IPS DF 4.7 (cell line): ENCODE measurements at regions not wholly inside any gene's neighbourhood (a gene's known extent, or its start where the extent isn't known, plus 50 kb on each side); places are given as distances from the start of the nearest gene placed in this dataset.

Experiments used
- DNase-seq: peaks from one replicate; pipeline ENCODE4 v3.0.0-alpha.2; 2013; ENCODE audit warnings: low spot score; ENCODE audit errors: extremely low read depth

- no peak for DNase-seq
Measured at GRCh38 chr1:219404629-219405028, 208.3 kb downstream of the ZC3H11B start.

GRCh38 chr1:219402925-219403324 is 210.0 kb downstream of the ZC3H11B start:
- no peak for DNase-seq

GRCh38 chr1:219401724-219402625 is 210.9 kb downstream of the ZC3H11B start:
- DNase-seq: no peak

GRCh38 chr1:219399446-219399845 is 213.5 kb downstream of the ZC3H11B start:
- no peak for DNase-seq

GRCh38 chr1:219398815-219399396 is 214.0 kb downstream of the ZC3H11B start:
- no peak for DNase-seq

- no peak for DNase-seq
Measured at GRCh38 chr1:219397511-219397910, 215.4 kb downstream of the ZC3H11B start.

GRCh38 chr1:219391297-219391696 is 217.6 kb downstream of the LYPLAL1 start:
- no peak for DNase-seq

GRCh38 chr1:219387211-219387610 is 213.5 kb downstream of the LYPLAL1 start:
- no peak for DNase-seq

- peak; percentile 44 for DNase-seq
Measured at GRCh38 chr1:219385787-219386427, 212.2 kb downstream of the LYPLAL1 start.

- DNase-seq: no peak
Measured at GRCh38 chr1:219383281-219383680, 209.6 kb downstream of the LYPLAL1 start.

- no peak for DNase-seq
Measured at GRCh38 chr1:219381396-219381795, 207.7 kb downstream of the LYPLAL1 start.

- DNase-seq: no peak
Measured at GRCh38 chr1:219380463-219380862, 206.8 kb downstream of the LYPLAL1 start.

- DNase-seq: no peak
Measured at GRCh38 chr1:219379691-219380090, 206.0 kb downstream of the LYPLAL1 start.

GRCh38 chr1:219374636-219375035 is 201.0 kb downstream of the LYPLAL1 start:
- DNase-seq: no peak

- no peak for DNase-seq
Measured at GRCh38 chr1:219374046-219374566, 200.4 kb downstream of the LYPLAL1 start.

GRCh38 chr1:219373616-219373935 is 199.9 kb downstream of the LYPLAL1 start:
- DNase-seq: no peak

GRCh38 chr1:219372916-219373615 is 199.4 kb downstream of the LYPLAL1 start:
- DNase-seq: no peak

GRCh38 chr1:219371471-219371870 is 197.8 kb downstream of the LYPLAL1 start:
- no peak for DNase-seq

GRCh38 chr1:219367496-219367895 is 193.8 kb downstream of the LYPLAL1 start:
- DNase-seq: no peak

- DNase-seq: no peak
Measured at GRCh38 chr1:219365451-219365850, 191.8 kb downstream of the LYPLAL1 start.

- no peak for DNase-seq
Measured at GRCh38 chr1:219362702-219363101, 189.0 kb downstream of the LYPLAL1 start.

GRCh38 chr1:219359126-219359525 is 185.4 kb downstream of the LYPLAL1 start:
- no peak for DNase-seq
